ENCODE measurements at regions not wholly inside any gene's neighbourhood (a gene's known extent, or its start where the extent isn't known, plus 50 kb on each side); places are given as distances from the start of the nearest gene placed in this dataset.
"Not testable (repeated sequence)": the region's sequence is repeated elsewhere in the genome, so short reads cannot be mapped to it uniquely, and the experiment has no call there.

GRCh38 chr21:35520856-35521255 lies 471.8 kb upstream of the RUNX1 start:
- no peak for TF ChIP-seq CTCF (IDR thresholded peaks at IDR 0.05; ENCODE audit: low read depth, low read length)
- H3K4me3 ChIP-seq (ENCODE audit: low read depth, low read length) = no peak overlapping the region

- no peak overlapping the region for H3K4me3 ChIP-seq (ENCODE audit: low read depth, low read length)
- no peak for TF ChIP-seq CTCF (IDR thresholded peaks at IDR 0.05; ENCODE audit: low read depth, low read length)
These were observed 471.2 kb upstream of the RUNX1 start for GRCh38 chr21:35520302-35520701.

- H3K4me3 ChIP-seq (ENCODE audit: low read depth, low read length) = no peak overlapping the region
- TF ChIP-seq CTCF (IDR thresholded peaks at IDR 0.05; ENCODE audit: low read depth, low read length) = no peak
These were observed 468.8 kb upstream of the RUNX1 start for GRCh38 chr21:35517865-35518264.

- not testable (repeated sequence) for H3K4me3 ChIP-seq (ENCODE audit: low read depth, low read length)
These were observed 467.2 kb upstream of the RUNX1 start for GRCh38 chr21:35516292-35516691.

- no peak overlapping the region for H3K4me3 ChIP-seq (ENCODE audit: low read depth, low read length)
- no peak for TF ChIP-seq CTCF (IDR thresholded peaks at IDR 0.05; ENCODE audit: low read depth, low read length)
These were observed 463.2 kb upstream of the RUNX1 start for GRCh38 chr21:35512346-35512745.

GRCh38 chr21:35511696-35512162 lies 462.6 kb upstream of the RUNX1 start:
- no peak for TF ChIP-seq CTCF (IDR thresholded peaks at IDR 0.05; ENCODE audit: low read depth, low read length)
- H3K4me3 ChIP-seq (ENCODE audit: low read depth, low read length) = no peak overlapping the region

GRCh38 chr21:35510957-35511695 lies 462.0 kb upstream of the RUNX1 start:
- no peak overlapping the region for H3K4me3 ChIP-seq (ENCODE audit: low read depth, low read length)
- no peak for TF ChIP-seq CTCF (IDR thresholded peaks at IDR 0.05; ENCODE audit: low read depth, low read length)

GRCh38 chr21:35510294-35510693 lies 461.2 kb upstream of the RUNX1 start:
- no peak overlapping the region for H3K4me3 ChIP-seq (ENCODE audit: low read depth, low read length)
- TF ChIP-seq CTCF (IDR thresholded peaks at IDR 0.05; ENCODE audit: low read depth, low read length) = no peak
